ELR (cell line): ENCODE measurements at regions not wholly inside any gene's neighbourhood (a gene's known extent, or its start where the extent isn't known, plus 50 kb on each side); places are given as distances from the start of the nearest gene placed in this dataset.
"Not testable (repeated sequence)": the region's sequence is repeated elsewhere in the genome, so short reads cannot be mapped to it uniquely, and the experiment has no call there.

Experiments
- DNase-seq: peaks from one replicate; pipeline ENCODE4 v3.0.0-alpha.2; 2015; ENCODE audit warnings: low read depth

- no peak for DNase-seq
Measured at GRCh38 chr3:81364411-81364810, 397.0 kb downstream of the GBE1 start.

GRCh38 chr3:81363816-81364215 is 397.6 kb downstream of the GBE1 start:
- DNase-seq = peak; percentile 21

- no peak for DNase-seq
Measured at GRCh38 chr3:81354119-81354518, 407.3 kb downstream of the GBE1 start.

- DNase-seq = peak; percentile 50
Measured at GRCh38 chr3:81352867-81353266, 408.6 kb downstream of the GBE1 start.

GRCh38 chr3:81349816-81350340 is 411.6 kb downstream of the GBE1 start:
- no peak for DNase-seq

- DNase-seq = peak; percentile 62
Measured at GRCh38 chr3:81339040-81339845, 422.2 kb downstream of the GBE1 start.

- no peak for DNase-seq
Measured at GRCh38 chr3:81336470-81336869, 425.0 kb downstream of the GBE1 start.

- DNase-seq = not testable (repeated sequence)
Measured at GRCh38 chr3:81329835-81330234, 431.6 kb downstream of the GBE1 start.

GRCh38 chr3:81326245-81326644 is 435.2 kb downstream of the GBE1 start:
- DNase-seq = no peak

GRCh38 chr3:81320862-81321261 is 440.6 kb downstream of the GBE1 start:
- no peak for DNase-seq

GRCh38 chr3:81315030-81315429 is 446.4 kb downstream of the GBE1 start:
- no peak for DNase-seq

- DNase-seq = no peak
Measured at GRCh38 chr3:81311321-81311720, 450.1 kb downstream of the GBE1 start.

- peak; percentile 79 for DNase-seq
Measured at GRCh38 chr3:81308306-81308705, 453.1 kb downstream of the GBE1 start.

- no peak for DNase-seq
Measured at GRCh38 chr3:81307221-81307620, 454.2 kb downstream of the GBE1 start.

GRCh38 chr3:81303321-81303720 is 458.1 kb downstream of the GBE1 start:
- no peak for DNase-seq

GRCh38 chr3:81302045-81302444 is 459.4 kb downstream of the GBE1 start:
- DNase-seq = peak; percentile 66

- DNase-seq = no peak
Measured at GRCh38 chr3:81301230-81301629, 460.2 kb downstream of the GBE1 start.

- DNase-seq = no peak
Measured at GRCh38 chr3:81300324-81300927, 461.0 kb downstream of the GBE1 start.

- DNase-seq = no peak
Measured at GRCh38 chr3:81299481-81299880, 462.0 kb downstream of the GBE1 start.

- no peak for DNase-seq
Measured at GRCh38 chr3:81295906-81296577, 465.4 kb downstream of the GBE1 start.

- no peak for DNase-seq
Measured at GRCh38 chr3:81293156-81293555, 468.3 kb downstream of the GBE1 start.

GRCh38 chr3:81291586-81291985 is 469.9 kb downstream of the GBE1 start:
- DNase-seq = no peak

GRCh38 chr3:81289676-81290075 is 471.8 kb downstream of the GBE1 start:
- no peak for DNase-seq
